NCI-H2171 treated with DMSO at 0.1 percent for 48 hours (cell line): ENCODE measurements at regions not wholly inside any gene's neighbourhood (a gene's known extent, or its start where the extent isn't known, plus 50 kb on each side); places are given as distances from the start of the nearest gene placed in this dataset.

Experiments
- DNase-seq: peaks from one replicate; lab custom pipeline; 2025; lab: John Stamatoyannopoulos, UW

DNA sequence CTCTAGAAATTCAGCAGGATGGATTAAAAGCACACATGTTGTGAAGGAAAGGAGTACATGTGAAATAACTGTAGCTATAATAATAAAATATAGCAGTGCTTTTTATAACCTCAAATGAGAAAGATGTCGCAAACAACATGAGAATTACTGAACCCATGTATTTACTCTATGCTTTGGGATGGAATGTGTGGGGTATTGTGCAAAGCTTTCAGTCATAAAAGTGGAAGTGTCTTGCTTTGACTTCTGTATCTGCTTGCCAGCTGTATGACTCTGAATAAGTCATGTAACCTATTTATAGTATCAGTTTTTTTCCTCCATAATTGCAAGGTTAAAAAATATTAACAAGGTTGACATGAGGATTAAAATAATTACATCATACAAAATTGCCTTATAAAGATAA, 519.3 kb upstream of the CADM2 start:
- no peak for DNase-seq

DNA sequence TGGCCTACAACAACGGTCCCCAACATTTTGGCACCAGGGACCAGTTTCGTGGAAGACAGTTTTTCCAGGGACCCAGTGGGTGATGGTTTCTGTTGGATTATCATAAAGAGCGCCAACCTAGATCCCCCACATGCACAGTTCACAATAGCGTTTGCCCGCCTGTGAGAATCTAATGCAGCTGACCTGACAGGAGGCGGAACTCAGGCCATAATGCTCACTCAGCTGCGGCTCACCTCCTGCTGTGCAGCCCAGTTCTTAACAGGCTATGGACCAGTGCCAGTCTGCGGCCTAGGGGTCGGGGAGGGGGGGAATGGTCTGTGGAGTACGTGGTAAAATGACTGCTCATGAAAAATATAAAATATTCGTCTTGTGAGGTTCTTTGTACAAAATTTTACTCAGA, 518.5 kb upstream of the CADM2 start:
- no peak for DNase-seq

DNA sequence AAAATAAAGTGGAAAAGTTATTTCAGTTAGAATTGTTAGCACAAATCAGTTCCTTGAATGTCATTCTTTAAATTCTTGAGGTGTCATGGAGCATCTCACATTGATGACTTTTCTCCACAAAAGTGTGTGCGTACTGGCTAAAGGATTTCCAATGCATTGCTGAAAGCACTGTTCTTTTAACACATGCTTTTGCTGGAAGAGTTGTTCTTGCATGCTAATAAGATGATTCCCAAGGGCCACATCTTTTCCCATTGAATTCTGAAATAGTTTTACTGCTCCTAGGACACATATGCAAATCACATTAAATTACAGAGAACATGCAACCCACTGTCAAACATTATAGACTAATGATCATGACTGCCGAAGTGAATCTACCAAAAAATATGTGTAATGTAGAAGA, 516.3 kb upstream of the CADM2 start:
- no peak for DNase-seq

DNA sequence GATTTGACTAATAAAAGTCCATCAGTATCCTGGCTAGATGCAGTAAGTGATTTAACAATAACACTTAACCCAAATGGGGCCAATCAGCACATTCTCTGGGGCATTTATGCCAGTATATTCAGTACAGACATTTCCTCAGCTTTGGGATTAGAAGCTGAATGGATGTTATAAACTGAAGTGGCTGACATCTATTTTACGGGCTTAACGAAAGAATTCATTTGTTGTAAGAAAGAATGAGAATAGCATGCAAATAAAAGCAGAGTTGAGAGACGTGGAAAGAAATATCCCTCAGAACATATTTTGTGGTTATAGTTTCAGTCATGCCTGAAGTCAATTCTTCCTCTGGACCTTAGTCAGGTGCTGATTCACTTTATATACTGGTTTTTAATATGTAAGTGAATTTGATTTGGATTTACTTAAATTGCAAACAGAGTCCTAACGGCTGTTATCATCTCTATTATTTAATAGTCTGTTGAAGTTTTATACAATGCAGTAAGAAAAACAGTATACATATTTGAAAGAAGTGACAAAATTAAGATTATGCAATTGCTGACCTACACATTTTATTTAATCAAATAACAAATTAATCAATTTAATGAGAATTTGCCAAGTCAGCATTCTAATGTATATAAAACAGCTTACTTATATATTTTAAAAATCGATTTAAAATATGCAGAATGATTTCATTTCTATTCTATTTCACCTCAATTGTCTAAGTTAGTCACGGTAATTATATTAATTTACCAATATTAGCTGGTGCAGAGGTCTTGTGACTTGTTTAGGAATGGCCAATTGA, 513.9 kb upstream of the CADM2 start:
- no peak for DNase-seq

DNA sequence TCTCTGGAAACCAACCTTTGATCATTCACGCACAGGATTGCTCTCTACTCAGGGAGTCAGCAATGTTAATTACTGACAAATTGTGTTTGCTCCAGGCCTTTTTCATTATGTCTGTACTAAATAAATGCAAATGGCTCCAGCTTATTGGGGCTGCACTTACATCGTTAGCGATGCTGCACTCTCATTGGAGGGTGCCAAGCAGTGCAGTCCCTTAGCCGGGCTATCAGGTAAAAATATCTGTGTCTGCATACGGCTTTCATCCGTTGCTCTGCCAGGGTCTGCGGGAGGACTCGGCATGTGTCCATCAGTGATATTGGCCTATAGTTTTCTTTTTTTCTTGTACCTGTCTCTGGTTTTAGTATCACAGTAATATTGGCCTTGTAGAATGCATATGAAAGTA, 471.5 kb upstream of the CADM2 start:
- DNase-seq, result no peak

DNA sequence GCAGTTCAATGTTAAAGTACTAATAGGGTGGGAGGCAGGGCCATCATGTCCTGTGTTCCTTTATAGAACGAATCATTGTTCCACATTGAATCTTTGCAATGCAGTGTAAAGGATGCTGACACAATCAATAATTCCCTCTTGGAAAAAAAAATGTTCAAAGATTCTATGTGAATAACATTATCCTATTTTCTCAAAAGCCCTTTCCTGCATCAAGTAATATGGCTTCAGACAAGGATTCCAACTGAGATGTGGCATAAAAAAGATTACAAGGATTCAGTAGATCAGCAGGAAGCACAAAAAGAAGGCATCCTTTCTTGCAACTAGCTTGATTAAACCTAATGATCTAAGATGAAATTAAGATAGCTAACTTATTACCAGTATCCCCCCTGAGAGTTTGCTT, 454.0 kb upstream of the CADM2 start:
- no peak for DNase-seq

DNA sequence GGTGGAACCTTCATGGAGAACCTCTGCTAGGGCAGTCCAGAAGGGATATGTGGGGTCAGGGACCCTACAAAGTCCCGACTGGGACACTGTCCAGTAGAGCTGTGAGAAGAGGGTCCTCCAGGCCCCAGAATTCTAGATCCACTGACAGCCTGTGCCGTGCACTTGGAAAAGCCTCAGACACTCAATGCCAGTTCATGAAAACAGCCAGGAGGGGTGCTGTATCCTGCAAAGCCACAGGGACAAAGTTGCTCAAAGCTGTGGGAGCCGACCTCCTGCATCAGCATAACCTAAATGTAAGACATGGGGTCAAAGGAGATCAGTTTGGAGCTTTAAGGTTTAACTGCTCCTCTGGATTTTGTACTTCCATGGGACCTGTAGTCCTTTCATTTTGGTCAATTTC, 448.8 kb upstream of the CADM2 start:
- DNase-seq, result no peak

DNA sequence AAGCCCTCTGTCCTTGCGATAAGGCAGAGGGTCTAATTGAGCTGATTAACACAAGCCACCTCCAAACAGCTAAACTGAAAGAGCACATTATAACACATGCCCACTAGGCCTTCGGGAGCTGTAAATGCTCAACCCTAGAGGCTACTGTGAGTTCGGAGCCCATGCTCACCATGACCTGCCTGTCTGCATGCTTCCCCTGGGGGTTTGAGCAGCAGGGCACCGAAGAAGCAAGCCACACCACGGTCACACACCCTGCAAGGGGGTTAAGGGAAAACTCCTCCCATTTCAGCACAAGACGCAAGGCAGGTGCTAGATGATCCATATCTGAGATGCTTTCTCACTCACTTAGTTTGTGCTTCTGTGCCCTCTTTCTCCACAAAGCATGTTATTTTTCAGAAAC, 435.9 kb upstream of the CADM2 start:
- no peak for DNase-seq

DNA sequence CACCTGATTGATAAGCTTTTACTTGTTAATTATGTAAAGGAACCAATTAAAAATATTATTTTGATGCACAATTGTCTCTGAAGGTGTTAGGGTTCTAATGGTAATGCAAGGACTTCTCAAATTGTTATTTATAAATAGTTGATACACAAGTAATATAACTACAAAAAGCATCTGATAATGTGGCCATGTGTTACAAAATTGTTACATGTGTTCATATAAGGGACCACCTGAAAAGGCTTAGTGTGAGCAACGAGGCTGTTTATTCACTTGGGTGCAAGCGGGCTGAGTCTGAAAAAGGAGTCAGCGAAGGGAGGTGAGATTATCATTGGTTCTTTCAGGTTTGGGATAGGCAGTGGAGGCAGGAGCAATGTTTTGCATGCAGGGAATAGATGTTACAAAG, 421.9 kb upstream of the CADM2 start:
- DNase-seq, result no peak

DNA sequence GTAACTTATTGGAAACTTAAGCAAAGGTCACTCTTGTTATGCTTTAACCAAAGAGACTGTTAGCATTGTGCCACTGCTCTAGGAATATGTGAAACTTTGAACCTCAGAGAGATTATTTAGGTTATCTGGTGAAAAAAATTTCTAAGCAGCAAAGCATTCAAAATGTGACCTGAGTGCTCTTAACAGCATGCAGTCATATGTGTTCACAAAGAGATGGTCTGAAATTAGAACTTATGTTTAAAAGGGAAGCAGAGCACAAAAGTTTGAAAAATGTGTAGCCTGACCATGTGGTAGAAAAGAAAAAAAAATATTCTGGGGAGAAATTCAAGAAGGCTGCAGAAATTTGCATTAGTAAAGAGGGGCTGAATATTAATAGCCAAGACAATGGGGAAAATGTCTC, 420.2 kb upstream of the CADM2 start:
- no peak for DNase-seq

DNA sequence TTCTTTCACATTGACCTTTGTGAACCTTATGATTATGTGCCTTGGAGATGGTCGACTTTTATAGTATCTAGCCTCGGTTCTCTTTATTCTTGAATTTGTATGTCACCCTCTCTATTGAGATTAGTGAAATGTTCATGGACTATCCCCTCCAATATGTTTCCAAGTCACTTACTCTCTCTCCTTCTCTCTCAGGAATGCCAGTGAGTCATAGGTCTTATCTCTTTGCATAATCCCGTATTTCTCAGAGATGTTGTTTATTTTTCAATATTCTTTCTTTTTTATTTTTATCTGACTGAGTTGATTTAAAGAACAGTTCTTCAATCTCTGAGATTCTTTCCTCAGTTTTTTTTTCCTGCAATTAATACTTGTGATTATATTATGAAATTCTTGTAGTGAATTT, 411.6 kb upstream of the CADM2 start:
- no peak for DNase-seq

DNA sequence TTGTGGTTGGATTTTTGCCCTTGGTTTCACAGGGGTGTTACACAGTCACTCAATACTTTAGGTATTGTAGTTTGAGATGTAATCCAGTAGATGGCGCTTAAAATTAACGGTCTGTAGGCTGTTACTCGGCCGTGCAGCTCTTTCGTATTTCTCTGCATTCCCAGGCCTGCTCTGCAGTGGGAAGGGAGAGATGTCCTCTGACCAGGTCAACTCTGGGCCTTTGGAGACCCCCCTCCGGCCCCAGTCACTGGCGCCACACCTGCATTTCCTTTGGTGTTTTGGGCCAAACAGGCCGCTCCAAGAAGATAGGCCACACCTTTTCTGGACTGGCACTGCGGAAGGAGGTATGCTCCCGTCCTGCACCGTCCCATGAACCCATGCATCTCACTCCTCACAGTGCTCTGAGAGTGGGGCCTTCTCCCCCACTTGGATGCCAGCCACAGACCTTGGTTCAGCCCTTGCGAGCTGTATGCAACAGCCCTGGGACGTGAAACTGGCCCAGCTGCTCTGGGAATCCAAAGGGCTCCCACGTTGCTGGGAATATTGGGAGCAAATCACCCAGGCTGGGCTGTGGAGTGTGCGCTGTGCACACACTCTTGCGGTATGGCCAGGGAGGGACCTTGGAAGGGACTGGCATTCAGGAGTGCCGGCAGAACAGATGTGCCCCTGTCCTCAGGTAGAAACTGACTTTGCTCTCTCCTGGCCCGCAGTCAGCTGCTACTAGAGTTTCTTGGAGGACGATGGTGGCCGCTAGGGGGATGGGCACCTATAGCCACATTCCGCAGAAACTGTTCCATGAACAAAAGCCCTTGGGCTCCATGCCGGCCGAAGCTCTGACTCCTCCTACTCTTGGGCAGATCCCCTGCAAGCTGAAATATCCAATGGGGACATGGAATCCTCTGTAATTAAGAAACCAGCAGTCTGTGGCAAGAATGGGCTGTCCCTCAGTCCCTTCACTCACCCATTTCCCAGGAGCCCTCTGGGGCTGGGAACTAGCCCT, 410.5 kb upstream of the CADM2 start:
- DNase-seq, result peak; percentile 32

DNA sequence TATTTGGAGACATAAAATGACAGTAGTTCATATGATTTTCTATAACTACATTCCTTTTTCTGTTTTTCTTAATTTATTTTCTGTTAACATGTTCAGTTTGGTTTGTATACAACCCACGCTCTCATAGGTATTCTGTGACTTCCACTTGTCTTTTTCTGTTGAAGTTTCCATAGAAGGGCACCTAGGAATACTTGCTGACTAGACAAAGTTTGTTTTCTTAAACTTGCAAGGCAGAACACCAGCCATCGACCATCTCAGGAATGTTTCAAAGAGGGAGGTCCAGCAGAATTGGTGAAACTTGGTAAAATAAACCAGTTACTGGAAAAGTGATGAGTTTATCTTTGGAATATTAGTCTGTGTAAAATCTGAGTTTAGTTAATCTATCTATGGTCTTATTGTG, 403.2 kb upstream of the CADM2 start:
- no peak for DNase-seq

DNA sequence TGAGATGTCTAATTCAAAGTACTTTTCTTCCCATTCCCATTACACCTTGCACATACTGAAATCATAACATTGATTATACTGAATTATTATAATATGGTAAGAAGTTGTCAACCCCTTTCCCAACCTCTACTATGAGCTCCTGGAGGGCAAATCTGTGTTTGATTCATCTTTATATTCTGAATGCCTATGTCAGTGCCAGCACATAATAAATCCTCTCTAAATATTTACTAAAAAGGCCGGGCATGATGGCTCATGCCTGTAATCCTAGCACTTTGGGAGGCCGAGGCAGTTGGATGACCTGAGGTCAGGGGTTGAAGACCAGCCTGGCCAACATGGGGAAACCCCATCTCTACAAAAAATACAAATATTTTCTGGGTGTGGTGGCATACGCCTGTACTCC, 392.5 kb upstream of the CADM2 start:
- no peak for DNase-seq

DNA sequence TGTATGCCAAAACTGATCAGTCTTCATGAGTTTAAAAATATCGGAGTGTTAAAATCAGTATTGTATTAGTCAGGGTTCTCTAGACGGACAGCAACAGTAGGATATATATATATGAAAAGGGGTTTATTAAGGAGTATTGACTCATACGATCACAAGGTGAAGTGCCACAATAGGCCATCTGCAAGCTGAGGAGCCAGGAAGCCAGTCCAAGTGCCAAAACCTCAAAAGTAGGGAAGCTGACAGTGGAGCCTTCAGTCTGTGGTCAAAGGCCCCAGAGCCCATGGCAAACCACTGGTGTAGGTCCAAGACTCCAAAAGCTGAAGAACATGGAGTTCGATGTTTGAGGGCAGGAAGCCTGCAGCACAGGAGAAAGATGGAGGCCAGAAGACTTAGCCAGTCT, 391.0 kb upstream of the CADM2 start:
- DNase-seq, result no peak

DNA sequence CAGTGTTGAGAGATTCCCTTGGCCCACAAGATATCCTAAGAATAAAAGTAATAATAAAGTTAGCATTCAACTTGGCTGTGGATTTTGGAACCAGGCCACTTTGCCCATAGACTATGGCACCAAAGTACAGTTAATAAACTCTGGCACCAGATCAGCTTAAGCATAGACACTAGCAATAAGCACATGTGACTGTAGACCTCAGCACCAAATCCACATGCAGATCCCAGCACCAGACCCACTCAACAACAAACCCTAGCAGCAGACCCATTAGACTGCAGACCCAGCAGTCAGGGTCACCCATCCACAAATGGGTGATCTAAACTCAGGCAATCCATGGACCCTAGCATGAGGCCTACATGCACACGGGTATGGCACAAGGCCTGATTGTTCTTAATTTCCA, 384.8 kb upstream of the CADM2 start:
- DNase-seq, result no peak

DNA sequence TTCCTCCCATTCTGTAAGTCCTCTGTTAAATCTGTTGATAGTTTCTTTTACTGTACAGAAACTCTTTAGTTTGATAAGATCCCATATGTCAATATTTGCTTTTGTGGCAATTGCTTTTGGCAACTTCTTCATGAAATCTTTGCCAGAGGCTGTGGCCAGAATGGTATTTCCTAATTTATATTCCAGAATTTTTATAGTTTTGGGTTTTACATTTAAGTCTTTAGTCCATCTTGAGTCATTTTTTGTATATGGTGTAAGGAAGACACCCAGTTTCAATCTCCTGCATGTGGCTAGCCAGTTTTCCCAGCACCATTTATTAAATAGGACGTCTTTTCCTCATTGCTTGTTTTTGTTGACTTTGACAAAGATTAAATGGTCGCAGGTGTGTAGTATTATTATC, 372.4 kb upstream of the CADM2 start:
- no peak for DNase-seq

DNA sequence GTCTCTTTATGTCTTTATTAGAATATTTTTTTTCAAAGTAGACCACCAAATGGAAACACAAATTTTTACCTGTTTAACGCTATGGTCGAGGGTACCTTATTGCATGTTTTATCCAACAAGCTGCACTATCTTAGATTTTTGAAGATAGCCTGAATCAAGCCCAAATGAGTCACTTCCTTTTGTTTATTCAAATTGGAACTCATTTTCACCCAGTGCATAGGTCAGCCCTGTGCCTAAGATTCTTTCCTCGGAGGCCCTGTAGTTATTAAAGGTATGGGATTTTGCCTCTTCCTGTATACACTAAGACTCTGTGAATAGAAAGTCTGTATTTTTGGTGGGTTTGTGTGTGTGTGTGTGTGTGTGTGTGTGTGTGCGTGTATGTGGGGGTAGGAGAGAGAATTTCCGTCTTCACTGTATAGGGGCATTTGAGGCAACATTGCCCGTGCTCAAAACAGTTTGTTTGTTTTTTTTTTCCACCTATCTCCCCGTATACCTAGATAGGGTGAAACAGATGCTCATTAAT, 358.0 kb upstream of the CADM2 start:
- no peak for DNase-seq

DNA sequence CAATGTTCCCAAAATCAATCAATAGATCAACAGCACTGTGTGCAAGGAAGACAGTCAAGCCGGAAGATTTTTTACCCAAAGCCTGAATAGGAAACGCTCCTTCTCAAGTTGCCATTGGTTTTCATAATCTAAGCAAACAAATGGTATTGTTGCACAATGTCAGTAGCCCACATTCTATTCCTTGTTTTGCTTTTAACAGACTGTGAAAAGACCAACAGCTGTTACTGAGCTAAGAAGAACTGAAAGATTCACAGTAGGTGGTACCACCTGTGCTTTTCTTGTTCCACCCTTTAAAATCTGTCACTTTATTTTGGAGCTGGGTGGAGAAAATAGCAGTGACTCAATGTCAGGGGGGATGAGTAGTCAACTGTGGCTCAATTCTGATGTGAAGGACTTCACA, 357.5 kb upstream of the CADM2 start:
- DNase-seq, result peak; percentile 90

DNA sequence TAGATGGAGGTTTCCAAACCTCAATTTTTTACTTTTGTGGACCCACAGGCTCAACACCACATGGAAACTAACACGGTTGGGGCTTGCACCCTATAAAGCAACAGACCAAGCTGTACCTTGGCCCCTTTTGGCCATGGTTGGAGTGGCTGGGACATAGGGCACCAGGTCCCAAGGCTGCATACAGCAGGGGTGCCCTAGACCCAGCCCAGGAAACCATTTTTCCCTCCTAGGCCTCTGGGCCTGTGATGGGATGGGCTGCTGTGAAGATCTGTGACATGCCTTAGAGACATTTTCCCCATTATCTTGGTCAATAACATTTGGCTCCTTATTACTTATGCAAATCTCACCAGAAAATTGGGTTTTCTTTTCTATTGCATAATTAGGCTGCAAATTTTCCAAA, 337.0 kb upstream of the CADM2 start:
- DNase-seq, result no peak

DNA sequence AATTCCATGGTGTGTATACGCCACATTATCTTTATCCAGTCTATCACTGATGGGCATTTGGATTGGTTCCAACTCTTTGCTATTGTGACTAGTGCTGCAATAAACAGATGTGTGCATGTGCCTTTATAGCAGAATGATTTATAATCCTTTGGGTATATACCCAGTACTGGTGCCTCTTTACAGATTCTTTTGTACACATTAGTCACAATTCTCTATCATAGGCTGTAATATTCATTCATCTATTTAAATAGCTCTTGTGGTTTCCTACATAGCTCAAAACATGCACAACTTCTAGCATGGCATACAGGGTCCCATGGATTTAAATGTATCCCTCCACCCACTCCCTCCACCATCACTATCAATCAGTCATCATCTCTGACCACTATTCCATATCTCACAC, 324.1 kb upstream of the CADM2 start:
- DNase-seq, result no peak

DNA sequence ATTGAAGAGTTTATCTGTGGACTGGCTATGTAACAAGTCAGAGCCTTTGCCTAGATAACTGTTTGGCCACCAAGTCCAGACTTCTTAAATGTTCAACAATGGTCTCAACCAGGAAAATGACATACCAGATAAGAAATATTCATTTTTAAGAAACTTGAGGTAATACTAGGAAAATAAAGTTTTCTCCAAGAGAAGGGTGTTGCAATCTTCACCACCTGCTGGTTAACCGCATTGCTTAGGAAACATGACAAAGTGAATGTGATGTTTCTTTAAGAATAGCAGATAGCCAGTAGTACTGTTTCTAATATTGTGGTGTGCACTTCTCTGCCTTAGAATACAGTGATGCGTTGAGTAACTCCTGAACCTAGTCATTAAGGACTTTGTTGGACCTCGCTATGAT, 321.5 kb upstream of the CADM2 start:
- no peak for DNase-seq

DNA sequence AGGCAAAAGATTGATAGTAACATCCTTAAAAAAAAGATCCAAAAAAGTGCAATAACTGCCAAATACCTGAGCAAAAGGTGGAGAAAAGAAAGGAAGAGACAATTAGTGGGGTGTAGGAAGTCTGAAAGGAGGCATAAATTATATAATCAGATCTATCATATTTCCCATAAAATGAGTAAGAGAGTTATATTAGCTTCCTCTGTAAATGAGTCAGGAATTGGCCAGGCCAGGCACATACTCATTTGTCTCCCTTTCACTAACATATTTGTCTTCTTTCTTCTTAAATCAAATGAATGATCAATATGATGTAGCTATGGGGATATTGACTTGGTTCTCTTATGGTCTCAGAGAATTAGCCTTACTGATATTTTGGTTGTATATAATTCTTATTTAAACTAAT, 292.3 kb upstream of the CADM2 start:
- DNase-seq, result no peak
